ENCODE measurements at regions not wholly inside any gene's neighbourhood (a gene's known extent, or its start where the extent isn't known, plus 50 kb on each side); places are given as distances from the start of the nearest gene placed in this dataset.

- no peak for DNase-seq (ENCODE audit: low read depth)
- H3K4me3 ChIP-seq (ENCODE audit: low read depth, low read length) = no peak overlapping the region
- no peak for TF ChIP-seq CTCF (IDR thresholded peaks at IDR 0.05; ENCODE audit: control insufficient read depth, extremely low read depth, insufficient read depth)
These were observed 330.5 kb upstream of the SFSWAP start for GRCh38 chr12:131380220-131380964.

DNA sequence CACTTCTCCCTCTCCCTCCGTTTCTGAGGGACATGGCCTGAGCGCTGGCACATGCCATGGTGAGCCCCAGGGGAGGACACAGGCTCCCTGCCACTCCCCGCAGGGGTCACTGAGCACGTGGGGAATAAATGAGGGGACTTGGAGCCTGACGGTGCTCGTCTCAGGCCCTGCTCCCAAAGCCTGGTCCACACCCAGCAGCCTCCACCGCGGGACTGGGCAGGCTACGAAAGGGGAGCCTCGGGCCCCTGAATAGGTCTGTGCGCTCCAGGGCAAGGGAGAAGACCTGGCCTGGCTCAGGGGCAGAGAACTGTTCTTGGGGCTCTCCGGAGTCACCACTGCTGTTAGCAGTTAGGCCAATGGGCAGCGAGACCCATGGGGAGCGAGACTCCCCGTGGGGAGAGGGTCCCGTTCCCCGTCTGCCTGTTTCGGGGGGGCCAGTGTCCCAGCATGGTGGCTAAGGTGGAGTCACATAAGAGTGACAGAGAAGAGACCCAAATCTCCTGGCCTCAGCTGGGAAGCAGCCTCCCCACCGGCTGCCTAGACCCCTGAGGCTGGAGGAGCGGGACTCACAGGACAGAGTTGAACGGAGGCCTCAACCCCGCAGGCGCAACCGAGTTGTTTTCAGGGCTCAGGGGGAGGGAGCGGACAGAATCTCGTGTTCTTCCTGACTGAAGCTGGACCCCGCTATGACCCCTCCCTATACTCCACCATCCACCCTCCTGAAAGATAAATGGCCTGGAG is 329.8 kb upstream of the SFSWAP start:
- TF ChIP-seq CTCF (IDR thresholded peaks at IDR 0.05; ENCODE audit: control insufficient read depth, extremely low read depth, insufficient read depth) = no peak
- H3K4me3 ChIP-seq (ENCODE audit: low read depth, low read length) = no peak overlapping the region
- DNase-seq (ENCODE audit: low read depth) = no peak

GRCh38 chr12:131381716-131382430 is 329.0 kb upstream of the SFSWAP start:
- no peak for TF ChIP-seq CTCF (IDR thresholded peaks at IDR 0.05; ENCODE audit: control insufficient read depth, extremely low read depth, insufficient read depth)
- no peak for DNase-seq (ENCODE audit: low read depth)
- H3K4me3 ChIP-seq (ENCODE audit: low read depth, low read length) = no peak overlapping the region

DNA sequence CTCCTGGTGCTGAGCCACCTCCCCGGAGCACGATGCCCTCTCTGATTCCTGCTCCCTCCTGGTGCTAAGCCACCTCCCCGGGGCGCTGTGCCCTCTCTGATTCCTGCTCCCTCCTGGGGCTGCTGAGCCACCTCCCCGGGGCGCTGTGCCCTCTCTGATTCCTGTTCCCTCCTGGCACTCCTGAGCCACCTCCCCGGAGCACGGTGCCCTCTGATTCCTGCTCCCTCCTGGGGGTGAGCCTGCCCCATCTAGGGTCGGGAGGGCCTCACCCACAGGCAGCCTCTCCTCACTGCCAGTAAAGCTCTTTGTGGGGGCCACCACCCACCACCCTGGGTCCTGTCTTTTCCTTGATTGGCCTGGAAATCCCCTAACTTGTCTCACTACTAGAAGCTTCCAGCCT is 327.6 kb upstream of the SFSWAP start:
- no peak for TF ChIP-seq CTCF (IDR thresholded peaks at IDR 0.05; ENCODE audit: control insufficient read depth, extremely low read depth, insufficient read depth)
- no peak for DNase-seq (ENCODE audit: low read depth)
- no peak overlapping the region for H3K4me3 ChIP-seq (ENCODE audit: low read depth, low read length)

DNA sequence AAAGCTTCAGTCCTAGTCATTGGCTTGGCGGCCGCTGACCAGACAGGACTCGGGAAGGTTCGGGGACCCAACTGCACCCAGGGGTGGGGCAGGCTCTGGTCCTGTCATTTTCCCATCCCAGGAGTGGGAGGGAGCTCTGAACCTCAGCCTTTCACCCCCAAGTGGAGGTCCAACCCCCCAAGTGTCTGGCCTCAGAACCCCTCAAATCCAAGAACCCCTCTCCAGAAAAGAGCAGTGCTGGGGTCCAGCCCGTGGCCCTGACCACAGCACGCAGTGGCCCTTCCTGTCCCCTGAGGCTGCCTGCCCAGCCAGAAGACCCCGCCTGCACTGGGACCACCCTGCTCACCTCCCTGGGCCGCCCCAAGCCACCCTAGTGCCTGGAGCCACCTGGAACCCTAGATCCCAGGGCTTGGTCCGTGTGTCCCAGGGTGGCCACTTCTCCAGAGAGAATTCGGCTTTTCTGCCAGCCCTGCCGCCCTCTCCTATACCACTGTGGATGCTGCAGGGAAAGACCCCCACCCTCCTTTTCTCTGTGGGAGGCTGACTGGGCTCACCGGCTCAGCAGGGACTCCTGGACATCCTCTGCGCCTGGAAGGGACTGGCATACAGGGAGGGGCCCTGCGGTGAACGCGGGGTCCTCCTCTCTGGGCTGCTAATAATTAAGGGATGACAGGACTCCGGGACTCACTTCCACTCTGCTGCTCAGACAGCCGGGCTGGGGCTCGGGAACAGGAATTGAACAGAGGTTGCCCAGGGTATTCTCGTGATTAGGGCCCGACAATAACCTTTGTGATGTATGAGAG is 326.9 kb upstream of the SFSWAP start:
- no peak for TF ChIP-seq CTCF (IDR thresholded peaks at IDR 0.05; ENCODE audit: control insufficient read depth, extremely low read depth, insufficient read depth)
- no peak overlapping the region for H3K4me3 ChIP-seq (ENCODE audit: low read depth, low read length)
- DNase-seq (ENCODE audit: low read depth) = no peak

- no peak for DNase-seq (ENCODE audit: low read depth)
- no peak for TF ChIP-seq CTCF (IDR thresholded peaks at IDR 0.05; ENCODE audit: control insufficient read depth, extremely low read depth, insufficient read depth)
- no peak overlapping the region for H3K4me3 ChIP-seq (ENCODE audit: low read depth, low read length)
These were observed 326.4 kb upstream of the SFSWAP start for GRCh38 chr12:131384544-131384855.

Measured in LNCaP clone FGC (cell line).